Gastrocnemius medialis (tissue), 4 donors: ENCODE measurements at regions not wholly inside any gene's neighbourhood (a gene's known extent, or its start where the extent isn't known, plus 50 kb on each side); places are given as distances from the start of the nearest gene placed in this dataset.

Source experiments
- ATAC-seq, 2 donors: fragments of 150-250 bp; one replicate each; pipeline ENCODE4 v1.9.1; 2016
- DNase-seq, 2 donors: peaks; one replicate each; pipeline ENCODE4 v3.0.0-alpha.2; 2019
- H3K27ac ChIP-seq, 4 donors: fragments of 200-600 bp; sonication (generic); 1 replicate in 1 of 4; 2 replicates in 3 of 4; pipeline ENCODE4 v1.5.1; 2016 to 2018; ENCODE audit warnings: mild to moderate bottlenecking in 2 of 4, moderate library complexity in 1 of 4
- H3K27me3 ChIP-seq, 3 donors: fragments of 200-600 bp; sonication (generic) in 2 of 3; 1 replicate in 1 of 3; 2 replicates in 2 of 3; pipeline versions ENCODE4 v1.5.1 to v1.6.0; 2016 to 2019; ENCODE audit warnings: mild to moderate bottlenecking in 1 of 3, moderate library complexity in 1 of 3
- H3K36me3 ChIP-seq, 2 donors: fragments of 200-600 bp; sonication (generic) in 1 of 2; one replicate each; pipeline ENCODE4 v1.5.1; 2017 to 2018
- H3K4me1 ChIP-seq, 2 donors: fragments of 200-600 bp; sonication (generic) in 1 of 2; one replicate each; pipeline ENCODE4 v1.5.1; 2016 to 2017; ENCODE audit warnings: mild to moderate bottlenecking in 2 of 2
- H3K4me3 ChIP-seq, 4 donors: fragments of 200-600 bp; sonication (generic) in 3 of 4; 1 replicate in 1 of 4; 2 replicates in 3 of 4; pipeline ENCODE4 v1.5.1; 2016 to 2019; ENCODE audit warnings: mild to moderate bottlenecking in 2 of 4
- H3K9me3 ChIP-seq, 3 donors: fragments of 200-600 bp; sonication (generic) in 2 of 3; 1 replicate in 1 of 3; 2 replicates in 2 of 3; pipeline ENCODE4 v1.5.1; 2016 to 2019
- CTCF ChIP-seq, 5 experiments: fragments of 450-650 bp in 3 of 5; fragments of 200-600 bp in 2 of 5; sonication (generic) in 2 of 5; IDR thresholded peaks in 4 of 5; conservative IDR thresholded peaks in 1 of 5; 1 replicate in 4 of 5; 2 replicates in 1 of 5; pipeline ENCODE4 v1.5.1; 2016 to 2019; ENCODE audit warnings: antibody characterized with exemption in 5 of 5, mild to moderate bottlenecking in 3 of 5, moderate library complexity in 3 of 5
- POLR2A ChIP-seq, 2 donors: fragments of 450-650 bp; IDR thresholded peaks; one replicate each; pipeline ENCODE4 v1.6.1; 2017; ENCODE audit warnings: antibody characterized with exemption in 2 of 2, mild to moderate bottlenecking in 2 of 2, moderate library complexity in 2 of 2
- in situ Hi-C, 4 donors: fragments of 200-750 bp; cut with MboI; loops; one replicate each; pipeline versions ENCODE4 v1.15.0 to v1.8.0; 2017; ENCODE audit warnings: low sequenced_read_pairs in 4 of 4
- intact Hi-C: fragments of 100-400 bp; cut with DNase I; formaldehyde crosslinking; loops from one replicate; pipeline ENCODE4 v1.15.1; 2023; ENCODE audit warnings: low total_unique reads

- TF ChIP-seq CTCF (IDR thresholded peaks at IDR 0.05 in 4 of 5, conservative IDR thresholded peaks at IDR 0.05 in 1 of 5) (no peak), POLR2A (IDR thresholded peaks at IDR 0.05) (no peak)
- H3K9me3 ChIP-seq = no peaks in the 10 kb centered on the region
- in situ Hi-C loops = no loop called here
- no peak overlapping the region for H3K4me3 ChIP-seq
- no peaks in the 10 kb centered on the region for H3K27me3 ChIP-seq
- H3K36me3 ChIP-seq = no peaks in the 10 kb centered on the region
- no peak for DNase-seq
- no peak for ATAC-seq
- no peak overlapping the region for H3K27ac ChIP-seq
- intact Hi-C loops = no loop called here
- H3K4me1 ChIP-seq = no peaks in the 10 kb centered on the region
Observed at GRCh38 chr9:28155671-28156070, 582.4 kb upstream of the C9orf72 start.

- Histone ChIP-seq H3K9me3 (no peaks in the 10 kb centered on the region), H3K4me1 (no peaks in the 10 kb centered on the region), H3K27me3 (no peaks in the 10 kb centered on the region), H3K4me3 (no peak overlapping the region), H3K36me3 (no peaks in the 10 kb centered on the region), H3K27ac (no peak overlapping the region)
- no peak for TF ChIP-seq CTCF (IDR thresholded peaks at IDR 0.05 in 4 of 5, conservative IDR thresholded peaks at IDR 0.05 in 1 of 5)
- no peak for TF ChIP-seq POLR2A (IDR thresholded peaks at IDR 0.05)
- in situ Hi-C loops = no loop called here
- DNase-seq (no peak), ATAC-seq (no peak)
- intact Hi-C loops = no loop called here
Observed at GRCh38 chr9:28158451-28158850, 585.2 kb upstream of the C9orf72 start.

GRCh38 chr9:28163619-28164018, 590.3 kb upstream of the C9orf72 start:
- Histone ChIP-seq H3K27me3 (no peaks in the 10 kb centered on the region), H3K36me3 (no peaks in the 10 kb centered on the region), H3K4me1 (no peaks in the 10 kb centered on the region), H3K4me3 (no peak overlapping the region), H3K27ac (no peak overlapping the region), H3K9me3 (no peaks in the 10 kb centered on the region)
- intact Hi-C loops (no loop called here), in situ Hi-C loops (no loop called here)
- no peak for TF ChIP-seq POLR2A (IDR thresholded peaks at IDR 0.05)
- TF ChIP-seq CTCF (IDR thresholded peaks at IDR 0.05 in 4 of 5, conservative IDR thresholded peaks at IDR 0.05 in 1 of 5) = no peak
- no peak for ATAC-seq
- DNase-seq = no peak

GRCh38 chr9:28166179-28166578, 592.9 kb upstream of the C9orf72 start:
- Histone ChIP-seq H3K4me3 (no peak overlapping the region), H3K4me1 (no peaks in the 10 kb centered on the region), H3K27ac (no peak overlapping the region), H3K27me3 (no peaks in the 10 kb centered on the region), H3K36me3 (no peaks in the 10 kb centered on the region), H3K9me3 (no peaks in the 10 kb centered on the region)
- ATAC-seq (no peak), DNase-seq (no peak)
- intact Hi-C loops (no loop called here), in situ Hi-C loops (no loop called here)
- TF ChIP-seq CTCF (IDR thresholded peaks at IDR 0.05 in 4 of 5, conservative IDR thresholded peaks at IDR 0.05 in 1 of 5) (no peak), POLR2A (IDR thresholded peaks at IDR 0.05) (no peak)

GRCh38 chr9:28177142-28177541, 603.9 kb upstream of the C9orf72 start:
- no peak overlapping the region for H3K27ac ChIP-seq
- TF ChIP-seq CTCF (IDR thresholded peaks at IDR 0.05 in 4 of 5, conservative IDR thresholded peaks at IDR 0.05 in 1 of 5) = no peak
- TF ChIP-seq POLR2A (IDR thresholded peaks at IDR 0.05) = no peak
- H3K27me3 ChIP-seq = no peaks in the 10 kb centered on the region
- H3K4me1 ChIP-seq = no peaks in the 10 kb centered on the region
- no peak for DNase-seq
- no peaks in the 10 kb centered on the region for H3K9me3 ChIP-seq
- no peak overlapping the region for H3K4me3 ChIP-seq
- H3K36me3 ChIP-seq = no peaks in the 10 kb centered on the region
- intact Hi-C loops (no loop called here), in situ Hi-C loops (no loop called here)
- ATAC-seq = no peak
